ENCODE measurements at regions not wholly inside any gene's neighbourhood (a gene's known extent, or its start where the extent isn't known, plus 50 kb on each side); places are given as distances from the start of the nearest gene placed in this dataset.

- no peak for TF ChIP-seq CTCF (conservative IDR thresholded peaks at IDR 0.05 in 1 of 2, IDR thresholded peaks at IDR 0.05 in 1 of 2; ENCODE audit: low read depth in 1 of 2, low read length in 2 of 2)
- TF ChIP-seq EZH2 (IDR thresholded peaks at IDR 0.05; ENCODE audit: low read length, missing control alignments) = no peak
Observed at GRCh38 chr11:95349345-95349942, 118.4 kb upstream of the SESN3 start.
